BE2C (cell line): ENCODE measurements at regions not wholly inside any gene's neighbourhood (a gene's known extent, or its start where the extent isn't known, plus 50 kb on each side); places are given as distances from the start of the nearest gene placed in this dataset.

Experiments
- DNase-seq: peaks from one replicate; pipeline ENCODE4 v3.0.0-alpha.2; 2020
- H3K27me3 ChIP-seq: fragments of 250-450 bp; sonication (Bioruptor Pico); 2 replicates; pipeline ENCODE4 v1.5.1; 2020; ENCODE audit warnings: mild to moderate bottlenecking
- H3K36me3 ChIP-seq: fragments of 250-450 bp; sonication (Bioruptor Pico); 2 replicates; pipeline ENCODE4 v1.5.1; 2020; ENCODE audit warnings: mild to moderate bottlenecking
- H3K4me1 ChIP-seq: fragments of 250-450 bp; sonication (Bioruptor Pico); 2 replicates; pipeline ENCODE4 v1.5.1; 2020
- H3K4me3 ChIP-seq: 2 replicates; pipeline ENCODE4 v1.5.1; 2011; ENCODE audit warnings: low read depth, low read length
- H3K9me3 ChIP-seq: fragments of 250-450 bp; sonication (Bioruptor Pico); 2 replicates; pipeline ENCODE4 v1.5.1; 2020
- TF ChIP-seq, protein P1 (sequence below): IDR thresholded peaks from 2 replicates; pipeline ENCODE4 v1.5.1; 2012; ENCODE audit warnings: mild to moderate bottlenecking, low read depth, low read length

GRCh38 chr14:61129168-61129745 is 148.2 kb downstream of the SLC38A6 start:
- Histone ChIP-seq H3K9me3 (no peaks in the 10 kb centered on the region), H3K4me1 (no peaks in the 10 kb centered on the region), H3K4me3 (no peak overlapping the region), H3K27me3 (no peaks in the 10 kb centered on the region), H3K36me3 (no peaks in the 10 kb centered on the region)
- DNase-seq = no peak
- TF ChIP-seq, protein P1, sequence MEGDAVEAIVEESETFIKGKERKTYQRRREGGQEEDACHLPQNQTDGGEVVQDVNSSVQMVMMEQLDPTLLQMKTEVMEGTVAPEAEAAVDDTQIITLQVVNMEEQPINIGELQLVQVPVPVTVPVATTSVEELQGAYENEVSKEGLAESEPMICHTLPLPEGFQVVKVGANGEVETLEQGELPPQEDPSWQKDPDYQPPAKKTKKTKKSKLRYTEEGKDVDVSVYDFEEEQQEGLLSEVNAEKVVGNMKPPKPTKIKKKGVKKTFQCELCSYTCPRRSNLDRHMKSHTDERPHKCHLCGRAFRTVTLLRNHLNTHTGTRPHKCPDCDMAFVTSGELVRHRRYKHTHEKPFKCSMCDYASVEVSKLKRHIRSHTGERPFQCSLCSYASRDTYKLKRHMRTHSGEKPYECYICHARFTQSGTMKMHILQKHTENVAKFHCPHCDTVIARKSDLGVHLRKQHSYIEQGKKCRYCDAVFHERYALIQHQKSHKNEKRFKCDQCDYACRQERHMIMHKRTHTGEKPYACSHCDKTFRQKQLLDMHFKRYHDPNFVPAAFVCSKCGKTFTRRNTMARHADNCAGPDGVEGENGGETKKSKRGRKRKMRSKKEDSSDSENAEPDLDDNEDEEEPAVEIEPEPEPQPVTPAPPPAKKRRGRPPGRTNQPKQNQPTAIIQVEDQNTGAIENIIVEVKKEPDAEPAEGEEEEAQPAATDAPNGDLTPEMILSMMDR = no peak

DNA sequence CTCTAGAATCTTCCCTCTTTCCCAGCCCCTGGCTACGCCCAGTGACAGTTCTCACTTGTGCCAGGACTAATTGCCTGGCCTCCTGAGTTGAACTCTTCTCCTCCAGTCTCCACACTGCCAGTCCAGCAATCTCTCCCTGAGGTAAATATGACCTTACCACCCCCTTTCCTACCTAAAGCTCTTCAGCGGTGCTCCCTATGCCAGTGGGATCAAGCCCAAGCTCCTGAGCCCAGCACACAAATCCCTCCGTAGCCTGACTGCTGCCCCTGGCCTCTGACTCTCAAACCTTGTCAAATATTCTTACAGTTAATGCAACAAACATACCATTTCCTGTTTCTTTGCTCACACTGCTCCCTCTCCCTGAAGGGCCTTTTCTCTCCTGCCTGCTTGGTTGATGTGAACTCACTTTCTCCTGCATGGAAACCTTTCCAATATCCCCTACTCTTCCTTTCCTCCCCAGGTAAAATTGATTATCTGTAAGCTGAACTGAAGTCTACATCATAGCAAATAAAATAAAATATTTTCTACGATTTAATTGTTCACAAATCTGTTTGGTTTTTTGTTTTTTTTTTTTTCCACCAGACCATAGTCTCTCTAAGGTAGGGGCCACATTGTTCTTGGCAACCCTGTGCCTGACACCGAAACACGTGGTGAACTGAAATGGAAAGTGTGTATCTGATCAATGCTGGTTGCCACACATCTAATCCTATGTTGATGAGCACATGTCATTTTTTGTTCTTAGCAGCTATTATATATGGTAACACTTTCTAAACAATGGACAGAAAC is 147.5 kb downstream of the SLC38A6 start:
- Histone ChIP-seq H3K9me3 (no peaks in the 10 kb centered on the region), H3K4me1 (no peaks in the 10 kb centered on the region), H3K4me3 (no peak overlapping the region), H3K27me3 (no peaks in the 10 kb centered on the region), H3K36me3 (no peaks in the 10 kb centered on the region)
- no peak for DNase-seq
- TF ChIP-seq, protein P1 = no peak

DNA sequence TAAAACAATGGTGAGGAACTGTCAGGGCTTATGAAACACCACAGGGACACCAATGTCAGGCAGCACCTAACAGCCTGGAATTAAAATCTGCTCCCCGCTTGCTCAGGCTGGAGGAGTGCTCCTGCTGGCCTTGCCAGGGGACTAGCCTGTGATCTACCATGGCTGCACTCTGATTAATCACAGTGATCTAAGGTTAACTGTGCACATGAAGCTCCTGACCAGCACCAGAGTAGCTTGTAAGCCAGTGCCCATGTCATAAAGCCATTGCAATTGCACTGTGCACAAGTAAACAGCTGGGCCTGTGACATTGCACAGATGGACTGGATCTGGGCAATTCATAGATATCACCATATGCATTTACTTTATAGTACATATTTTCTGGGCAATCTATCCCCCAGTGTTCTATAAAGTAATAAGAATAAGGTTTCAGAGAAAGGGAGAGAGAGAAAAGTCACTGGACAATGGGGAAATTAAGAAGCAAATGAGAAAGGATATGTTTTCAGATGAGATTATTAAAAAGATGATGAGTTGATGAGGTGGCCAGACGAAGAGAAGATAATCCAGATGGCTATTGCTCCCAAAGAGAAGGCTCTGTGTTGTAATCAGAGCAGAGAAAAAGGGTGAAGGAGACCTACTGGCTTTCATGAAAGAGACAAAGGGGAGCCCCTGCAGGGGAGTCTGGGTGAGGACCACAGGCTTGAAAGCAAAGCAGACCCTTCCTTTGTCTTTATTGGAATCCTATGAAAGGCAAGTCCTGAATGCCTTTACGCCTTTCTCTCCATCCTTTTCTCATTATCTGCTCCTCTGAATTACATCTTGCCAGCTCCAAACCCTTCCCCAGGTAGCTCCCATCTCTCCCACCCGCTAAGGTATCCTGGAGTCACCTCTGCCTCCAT is 145.8 kb downstream of the SLC38A6 start:
- Histone ChIP-seq H3K9me3 (no peaks in the 10 kb centered on the region), H3K4me3 (no peak overlapping the region), H3K36me3 (no peaks in the 10 kb centered on the region), H3K4me1 (no peaks in the 10 kb centered on the region), H3K27me3 (no peaks in the 10 kb centered on the region)
- no peak for DNase-seq
- TF ChIP-seq, protein P1 = no peak

- H3K4me1 ChIP-seq = no peaks in the 10 kb centered on the region
- no peaks in the 10 kb centered on the region; the same call in 1 of the 2 replicates for H3K9me3 ChIP-seq
- TF ChIP-seq, protein P1 = no peak
- no peaks in the 10 kb centered on the region for H3K36me3 ChIP-seq
- no peak overlapping the region for H3K4me3 ChIP-seq
- DNase-seq = no peak
- no peaks in the 10 kb centered on the region for H3K27me3 ChIP-seq
Observed at GRCh38 chr14:61125867-61126572, 145.0 kb downstream of the SLC38A6 start.

- TF ChIP-seq, protein P1 = no peak
- no peaks in the 10 kb centered on the region; the same call in 1 of the 2 replicates for H3K9me3 ChIP-seq
- no peaks in the 10 kb centered on the region for H3K4me1 ChIP-seq
- no peaks in the 10 kb centered on the region for H3K27me3 ChIP-seq
- no peaks in the 10 kb centered on the region for H3K36me3 ChIP-seq
- H3K4me3 ChIP-seq = no peak overlapping the region
- no peak for DNase-seq
Observed at GRCh38 chr14:61125041-61125866, 144.2 kb downstream of the SLC38A6 start.
